ENCODE measurements at regions not wholly inside any gene's neighbourhood (a gene's known extent, or its start where the extent isn't known, plus 50 kb on each side); places are given as distances from the start of the nearest gene placed in this dataset.
"Not testable (repeated sequence)": the region's sequence is repeated elsewhere in the genome, so short reads cannot be mapped to it uniquely, and the experiment has no call there.

DNA sequence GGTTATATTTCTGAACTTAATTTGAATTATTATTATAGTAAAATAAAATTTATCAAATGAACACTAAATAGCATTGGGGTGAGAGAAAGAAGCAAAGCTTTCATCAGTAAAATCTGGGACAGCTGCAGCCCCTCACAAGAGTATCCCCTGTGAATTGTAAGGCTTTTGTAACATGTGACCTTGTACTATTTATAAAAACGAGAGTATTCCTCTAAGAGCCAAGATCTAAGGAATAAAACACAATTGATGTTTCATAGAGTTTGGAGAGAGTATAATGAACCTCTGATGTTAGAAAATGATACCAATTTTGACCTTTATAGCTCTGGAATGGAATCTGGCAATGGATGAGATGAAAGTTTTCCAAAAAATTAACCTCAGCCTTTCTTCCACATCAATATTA, 617.2 kb upstream of the ID4 start:
- ChIA-PET POLR2A (no interaction called here), CTCF (interaction anchor here (1.7 kb wide), 1 partner anchor 14 kb away, joined by 4 read pairs; no protein-coding TSS in a partner anchor)
- DNase-seq (ENCODE audit: extremely low spot score): no peak
- TF ChIP-seq, protein P1, sequence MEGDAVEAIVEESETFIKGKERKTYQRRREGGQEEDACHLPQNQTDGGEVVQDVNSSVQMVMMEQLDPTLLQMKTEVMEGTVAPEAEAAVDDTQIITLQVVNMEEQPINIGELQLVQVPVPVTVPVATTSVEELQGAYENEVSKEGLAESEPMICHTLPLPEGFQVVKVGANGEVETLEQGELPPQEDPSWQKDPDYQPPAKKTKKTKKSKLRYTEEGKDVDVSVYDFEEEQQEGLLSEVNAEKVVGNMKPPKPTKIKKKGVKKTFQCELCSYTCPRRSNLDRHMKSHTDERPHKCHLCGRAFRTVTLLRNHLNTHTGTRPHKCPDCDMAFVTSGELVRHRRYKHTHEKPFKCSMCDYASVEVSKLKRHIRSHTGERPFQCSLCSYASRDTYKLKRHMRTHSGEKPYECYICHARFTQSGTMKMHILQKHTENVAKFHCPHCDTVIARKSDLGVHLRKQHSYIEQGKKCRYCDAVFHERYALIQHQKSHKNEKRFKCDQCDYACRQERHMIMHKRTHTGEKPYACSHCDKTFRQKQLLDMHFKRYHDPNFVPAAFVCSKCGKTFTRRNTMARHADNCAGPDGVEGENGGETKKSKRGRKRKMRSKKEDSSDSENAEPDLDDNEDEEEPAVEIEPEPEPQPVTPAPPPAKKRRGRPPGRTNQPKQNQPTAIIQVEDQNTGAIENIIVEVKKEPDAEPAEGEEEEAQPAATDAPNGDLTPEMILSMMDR (IDR thresholded peaks at IDR 0.05; ENCODE audit: control extremely low read depth, extremely low read depth, low read depth, missing control alignments): no peak

DNA sequence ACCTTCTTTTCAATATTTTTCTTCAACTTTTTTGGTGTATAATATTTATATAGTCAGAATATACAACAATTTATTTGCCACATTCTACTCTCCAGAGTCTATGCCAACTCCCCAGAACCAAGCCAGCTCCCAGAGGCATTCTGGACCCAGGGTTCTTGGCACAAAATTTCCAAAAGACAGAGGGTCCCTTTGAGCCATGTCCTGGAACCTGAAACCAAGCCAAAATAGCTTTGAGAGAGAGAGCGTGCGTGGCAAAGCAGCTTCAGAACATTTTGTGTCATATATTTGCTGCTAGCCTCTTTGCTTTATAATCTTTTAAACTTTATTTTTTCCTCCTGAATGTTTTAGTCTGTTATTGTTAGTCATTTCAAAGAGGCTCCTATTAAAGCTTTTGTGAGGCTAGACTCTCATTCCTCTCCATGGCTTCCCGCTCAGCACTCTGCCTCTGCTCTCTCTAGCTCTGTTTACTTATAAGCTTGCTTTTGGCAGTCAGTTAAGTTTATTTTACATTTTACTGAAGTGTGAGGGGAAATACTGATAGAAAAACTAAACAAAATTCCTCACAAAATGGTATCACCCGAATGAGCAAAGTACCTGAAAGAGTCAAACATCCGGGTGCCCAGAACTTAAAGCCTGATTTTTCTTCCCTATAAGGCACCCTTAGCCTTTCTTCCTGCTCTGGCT, 605.1 kb upstream of the ID4 start:
- CTCF ChIA-PET: interaction anchor here (1.4 kb wide), 1 partner anchor 37 kb away, joined by 4 read pairs; no protein-coding TSS in a partner anchor
- TF ChIP-seq, protein P1 (IDR thresholded peaks at IDR 0.05; ENCODE audit: control extremely low read depth, extremely low read depth, low read depth, missing control alignments): no peak
- no peak for DNase-seq (ENCODE audit: extremely low spot score)
- POLR2A ChIA-PET: no interaction called here

DNA sequence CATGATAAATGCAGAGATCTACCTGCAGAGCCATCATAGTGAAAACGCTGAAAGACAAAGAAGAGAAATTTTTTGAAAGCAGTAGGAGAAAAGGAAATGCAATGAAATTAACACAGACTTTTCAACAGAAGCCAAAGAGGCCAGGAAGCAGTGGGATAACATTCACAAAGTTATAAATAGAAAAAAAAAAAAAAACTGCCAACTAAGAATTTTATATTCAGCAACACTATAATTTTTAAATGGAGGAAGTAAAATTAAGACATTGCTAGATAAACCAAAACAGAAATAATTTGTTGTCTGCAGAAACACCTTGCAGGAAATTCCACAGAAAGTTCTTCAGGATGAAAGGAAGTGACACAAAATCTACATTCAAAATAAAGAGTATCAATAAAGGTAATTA, 591.5 kb upstream of the ID4 start:
- ChIA-PET POLR2A (no interaction called here), CTCF (interaction anchor here (1.0 kb wide), 1 partner anchor 56 kb away, joined by 3 read pairs; no protein-coding TSS in a partner anchor)
- no peak for DNase-seq (ENCODE audit: extremely low spot score)
- TF ChIP-seq, protein P1 (IDR thresholded peaks at IDR 0.05; ENCODE audit: control extremely low read depth, extremely low read depth, low read depth, missing control alignments): no peak

DNA sequence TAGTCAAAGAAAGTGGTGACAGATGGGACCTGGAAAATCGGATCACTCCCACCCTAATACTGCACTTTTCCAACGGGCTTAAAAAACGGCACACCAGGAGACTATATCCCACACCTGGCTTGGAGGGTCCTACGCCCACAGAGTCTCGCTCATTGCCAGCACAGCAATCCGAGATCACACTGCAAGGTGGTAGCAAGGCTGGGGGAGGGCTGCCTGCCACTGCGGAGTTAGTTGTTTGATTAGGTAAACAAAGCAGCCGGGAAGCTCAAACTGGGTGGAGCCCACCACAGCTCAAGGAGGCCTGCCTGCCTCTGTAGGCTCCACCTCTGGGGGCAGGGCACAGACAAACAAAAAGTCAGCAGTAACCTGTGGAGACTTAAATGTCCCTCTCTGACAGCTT, 590.0 kb upstream of the ID4 start:
- DNase-seq (ENCODE audit: extremely low spot score); CTCF ChIA-PET; POLR2A ChIA-PET: not testable (repeated sequence)

DNA sequence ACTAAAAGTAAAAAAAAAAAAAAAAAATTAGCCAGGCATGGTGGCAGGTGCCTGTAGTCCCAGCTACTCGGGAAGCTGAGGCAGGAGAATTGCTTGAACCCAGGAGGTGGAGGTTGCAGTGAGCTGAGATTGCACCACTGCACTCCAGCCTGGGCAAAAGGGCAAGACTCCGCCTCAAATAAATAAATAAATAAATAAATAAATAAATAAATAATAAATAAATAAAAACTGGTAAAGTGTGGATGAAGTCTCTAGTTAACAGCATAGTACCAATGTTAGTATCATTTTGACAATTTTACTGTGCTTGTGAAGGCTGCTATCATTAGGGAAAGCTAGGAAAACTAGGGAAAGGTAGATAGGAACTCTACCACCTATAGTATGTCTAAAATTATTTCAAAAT, 581.0 kb upstream of the ID4 start:
- POLR2A ChIA-PET; CTCF ChIA-PET; DNase-seq (ENCODE audit: extremely low spot score): not testable (repeated sequence)

DNA sequence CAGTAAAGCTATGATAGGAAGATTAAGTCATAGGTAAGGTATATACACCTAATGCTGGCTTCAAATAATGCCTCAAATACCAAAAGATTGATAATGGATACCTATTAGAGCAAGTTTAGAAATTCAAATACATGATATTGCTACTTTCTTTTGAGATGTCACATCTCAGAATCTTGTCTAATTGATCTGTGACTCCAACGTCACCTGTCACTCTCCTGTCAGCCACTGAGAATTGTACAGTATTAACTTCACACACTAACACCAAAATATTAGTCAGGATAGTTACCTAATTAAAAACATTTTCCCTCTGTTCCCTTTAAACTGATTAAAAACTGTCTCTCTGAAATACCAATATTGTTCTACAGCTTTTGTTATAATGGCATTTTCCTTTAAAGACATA, 575.5 kb upstream of the ID4 start:
- TF ChIP-seq, protein P1 (IDR thresholded peaks at IDR 0.05; ENCODE audit: control extremely low read depth, extremely low read depth, low read depth, missing control alignments): no peak
- POLR2A ChIA-PET: no interaction called here
- CTCF ChIA-PET: no interaction called here
- no peak for DNase-seq (ENCODE audit: extremely low spot score)

DNA sequence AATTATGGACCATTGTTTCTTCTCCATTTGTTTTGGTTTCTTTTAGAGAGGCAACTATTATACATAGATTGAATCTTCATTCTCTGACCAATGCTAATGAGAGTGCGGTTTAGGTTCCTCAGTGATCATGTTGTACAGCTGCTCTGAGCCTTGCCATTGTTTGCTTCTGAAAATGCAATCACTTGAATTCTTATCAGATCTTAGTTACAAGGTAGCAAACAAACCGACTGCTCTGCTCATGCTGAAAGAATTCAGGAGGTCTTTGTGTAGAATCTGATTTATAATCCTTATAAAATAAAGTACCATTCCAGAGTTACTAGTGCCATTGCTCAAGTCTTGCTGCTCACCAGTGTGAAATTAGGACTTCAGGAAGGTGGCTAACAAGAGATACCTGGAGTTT, 569.1 kb upstream of the ID4 start:
- DNase-seq (ENCODE audit: extremely low spot score): no peak
- ChIA-PET POLR2A (no interaction called here), CTCF (no interaction called here)
- TF ChIP-seq, protein P1 (IDR thresholded peaks at IDR 0.05; ENCODE audit: control extremely low read depth, extremely low read depth, low read depth, missing control alignments): no peak

DNA sequence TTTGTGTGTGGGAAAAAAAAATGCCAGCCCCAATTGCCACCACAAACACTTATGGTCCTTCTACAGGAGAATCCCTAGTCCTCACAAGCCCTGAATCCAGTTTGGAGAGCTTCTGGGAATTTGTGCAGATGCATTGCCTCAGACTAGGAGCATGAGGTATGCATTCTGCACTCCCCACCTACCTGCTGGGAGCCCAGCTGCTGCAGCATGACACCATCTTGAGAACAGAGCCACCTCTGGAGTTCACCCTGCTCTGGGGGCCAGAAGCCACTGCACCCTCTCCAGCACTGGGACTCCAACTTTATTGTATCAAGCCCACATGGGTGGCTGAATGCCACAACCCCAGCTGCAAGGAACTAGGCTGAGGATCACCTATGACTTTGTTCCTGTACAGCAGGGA, 568.5 kb upstream of the ID4 start:
- CTCF ChIA-PET: no interaction called here
- POLR2A ChIA-PET: no interaction called here
- TF ChIP-seq, protein P1 (IDR thresholded peaks at IDR 0.05; ENCODE audit: control extremely low read depth, extremely low read depth, low read depth, missing control alignments): no peak

More for the DNA sequence above, 568.5 kb upstream of the ID4 start:
- no peak for DNase-seq (ENCODE audit: extremely low spot score)
